Prostate gland (tissue), 2 donors: ENCODE measurements at regions not wholly inside any gene's neighbourhood (a gene's known extent, or its start where the extent isn't known, plus 50 kb on each side); places are given as distances from the start of the nearest gene placed in this dataset.

Experiments
- DNase-seq: peaks from one replicate; pipeline ENCODE4 v3.0.0-alpha.2; 2019; ENCODE audit warnings: low spot score
- H3K27ac ChIP-seq, 2 donors: fragments of 200-600 bp; sonication (generic); 2 replicates each; pipeline ENCODE4 v1.5.1; 2017 to 2019
- H3K27me3 ChIP-seq: fragments of 200-600 bp; sonication (generic); replicated peaks from 2 replicates; pipeline ENCODE4 v1.5.1; 2019; ENCODE audit not compliant: insufficient read depth
- H3K36me3 ChIP-seq, 2 donors: fragments of 200-600 bp; sonication (generic); 1 replicate in 1 of 2; 2 replicates in 1 of 2; pipeline versions ENCODE4 v1.5.1 to v1.8.1; 2017 to 2019
- H3K4me1 ChIP-seq: fragments of 200-600 bp; sonication (generic); replicated peaks from 2 replicates; pipeline ENCODE4 v1.5.1; 2019
- H3K4me3 ChIP-seq, 2 donors: fragments of 200-600 bp; sonication (generic); 2 replicates each; pipeline ENCODE4 v1.5.1; 2017 to 2019
- H3K9me3 ChIP-seq: fragments of 200-600 bp; sonication (generic); 2 replicates; pipeline ENCODE4 v1.5.1; 2017
- CTCF ChIP-seq, 4 experiments: fragments of 200-600 bp in 2 of 4; fragments of 450-650 bp in 2 of 4; sonication (generic) in 2 of 4; IDR thresholded peaks; 1 replicate in 3 of 4; 2 replicates in 1 of 4; pipeline ENCODE4 v1.5.1; 2016 to 2019; ENCODE audit warnings: antibody characterized with exemption in 4 of 4, mild to moderate bottlenecking in 2 of 4, moderate library complexity in 2 of 4
- POLR2A ChIP-seq: fragments of 450-650 bp; IDR thresholded peaks from one replicate; pipeline ENCODE4 v1.6.1; 2016; ENCODE audit warnings: antibody characterized with exemption, mild to moderate bottlenecking
- POLR2AphosphoS5 ChIP-seq: sonication (generic); formaldehyde crosslinking; IDR thresholded peaks from one replicate; pipeline ENCODE4 v1.6.1; 2017; ENCODE audit warnings: antibody characterized with exemption
- WGBS: methylation state at CpG from one replicate; pipeline ENCODE4 v1.1.5; 2018; 5-methylcytosine and 5-hydroxymethylcytosine counted together
- intact Hi-C: fragments of 100-400 bp; cut with DNase I; formaldehyde crosslinking; loops from one replicate; pipeline ENCODE4 v1.14.2; 2022

GRCh38 chr17:34769049-34769448 is 189.7 kb downstream of the TMEM132E start:
- Histone ChIP-seq H3K36me3 (no peaks in the 10 kb centered on the region), H3K4me3 (no peak overlapping the region), H3K9me3 (no peaks in the 10 kb centered on the region), H3K27me3 (no peaks in the 10 kb centered on the region), H3K4me1 (no peaks in the 10 kb centered on the region), H3K27ac (no peak overlapping the region)
- intact Hi-C loops = no loop called here
- DNase-seq = no peak
- WGBS = 57% methylated on average over 2 of the region's 2 CpGs
- TF ChIP-seq CTCF (IDR thresholded peaks at IDR 0.05) (no peak), POLR2A (no peak), POLR2AphosphoS5 (no peak)

- Histone ChIP-seq H3K27me3 (no peaks in the 10 kb centered on the region), H3K4me1 (no peaks in the 10 kb centered on the region), H3K27ac (no peak overlapping the region), H3K36me3 (no peaks in the 10 kb centered on the region), H3K4me3 (no peak overlapping the region), H3K9me3 (no peaks in the 10 kb centered on the region)
- intact Hi-C loops = no loop called here
- TF ChIP-seq POLR2AphosphoS5 (no peak), POLR2A (no peak), CTCF (IDR thresholded peaks at IDR 0.05) (no peak)
- DNase-seq = no peak
- WGBS = 88% methylated on average over 5 of the region's 5 CpGs
Observed at GRCh38 chr17:34765291-34765690, 185.9 kb downstream of the TMEM132E start.

GRCh38 chr17:34764716-34765115 is 185.3 kb downstream of the TMEM132E start:
- intact Hi-C loops = no loop called here
- TF ChIP-seq POLR2A (no peak), POLR2AphosphoS5 (no peak), CTCF (IDR thresholded peaks at IDR 0.05) (no peak)
- no peaks in the 10 kb centered on the region for H3K27me3 ChIP-seq
- WGBS = 50% methylated on average over 3 of the region's 3 CpGs
- no peak for DNase-seq
- no peak overlapping the region for H3K4me3 ChIP-seq
- H3K36me3 ChIP-seq = no peaks in the 10 kb centered on the region
- no peaks in the 10 kb centered on the region for H3K4me1 ChIP-seq
- no peaks in the 10 kb centered on the region for H3K9me3 ChIP-seq
- no peak overlapping the region for H3K27ac ChIP-seq

GRCh38 chr17:34763728-34764665 is 184.6 kb downstream of the TMEM132E start:
- no peak for DNase-seq
- H3K36me3 ChIP-seq = no peaks in the 10 kb centered on the region
- H3K4me1 ChIP-seq = no peaks in the 10 kb centered on the region
- TF ChIP-seq POLR2A (no peak), POLR2AphosphoS5 (no peak), CTCF (IDR thresholded peaks at IDR 0.05) (no peak)
- H3K27ac ChIP-seq = no peak overlapping the region
- H3K9me3 ChIP-seq = no peaks in the 10 kb centered on the region
- intact Hi-C loops = no loop called here
- no peaks in the 10 kb centered on the region for H3K27me3 ChIP-seq
- H3K4me3 ChIP-seq = no peak overlapping the region
- 71% methylated on average over 7 of the region's 7 CpGs for WGBS

- Histone ChIP-seq H3K27me3 (no peaks in the 10 kb centered on the region), H3K27ac (no peak overlapping the region), H3K36me3 (no peaks in the 10 kb centered on the region), H3K4me1 (no peaks in the 10 kb centered on the region), H3K9me3 (no peaks in the 10 kb centered on the region), H3K4me3 (no peak overlapping the region)
- intact Hi-C loops = no loop called here
- no peak for DNase-seq
- WGBS = 73% methylated on average over 3 of the region's 3 CpGs
- TF ChIP-seq POLR2A (no peak), POLR2AphosphoS5 (no peak), CTCF (IDR thresholded peaks at IDR 0.05) (no peak)
Observed at GRCh38 chr17:34762078-34762477, 182.7 kb downstream of the TMEM132E start.
